ENCODE measurements at regions not wholly inside any gene's neighbourhood (a gene's known extent, or its start where the extent isn't known, plus 50 kb on each side); places are given as distances from the start of the nearest gene placed in this dataset.

GRCh38 chr1:184329245-184329953 lies 57.4 kb upstream of the C1orf21 start:
- no peak for DNase-seq

GRCh38 chr1:184329962-184330868 lies 56.6 kb upstream of the C1orf21 start:
- DNase-seq, result no peak

GRCh38 chr1:184330875-184331274 lies 56.0 kb upstream of the C1orf21 start:
- DNase-seq, result no peak

Data from activated naive CD4-positive, alpha-beta T cell treated with anti-CD3 and anti-CD28 coated beads, Interleukin-2, amount 50 U/mL, for 16 hours (primary cell).